ENCODE measurements at regions not wholly inside any gene's neighbourhood (a gene's known extent, or its start where the extent isn't known, plus 50 kb on each side); places are given as distances from the start of the nearest gene placed in this dataset.
"Not testable (repeated sequence)": the region's sequence is repeated elsewhere in the genome, so short reads cannot be mapped to it uniquely, and the experiment has no call there.

DNA sequence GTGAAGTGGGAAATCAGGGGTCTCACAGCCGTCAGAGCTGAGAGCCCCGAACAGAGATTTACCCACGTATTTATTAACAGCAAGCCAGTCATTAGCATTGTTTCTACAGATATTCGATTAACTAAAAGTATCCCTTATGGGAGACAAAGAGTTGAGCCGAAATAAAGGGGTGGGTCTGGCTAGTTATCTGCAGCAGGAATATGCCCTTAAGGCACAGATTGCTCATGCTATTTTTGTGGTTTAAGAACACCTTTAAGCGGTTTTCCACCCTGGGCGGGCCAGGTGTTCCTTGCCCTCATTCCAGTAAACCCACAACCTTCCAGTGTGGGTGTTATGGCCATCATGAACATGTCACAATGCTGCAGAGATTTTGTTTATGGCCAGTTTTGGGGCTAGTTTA lies 1012.9 kb downstream of the DIPK2A start:
- intact Hi-C loops (cut with DNase I); ATAC-seq; DNase-seq: not testable (repeated sequence)

GRCh38 chr3:144989807-144990206 lies 1018.2 kb downstream of the DIPK2A start:
- DNase-seq (no peak), ATAC-seq (no peak)
- intact Hi-C loops (cut with DNase I) = no loop called here

DNA sequence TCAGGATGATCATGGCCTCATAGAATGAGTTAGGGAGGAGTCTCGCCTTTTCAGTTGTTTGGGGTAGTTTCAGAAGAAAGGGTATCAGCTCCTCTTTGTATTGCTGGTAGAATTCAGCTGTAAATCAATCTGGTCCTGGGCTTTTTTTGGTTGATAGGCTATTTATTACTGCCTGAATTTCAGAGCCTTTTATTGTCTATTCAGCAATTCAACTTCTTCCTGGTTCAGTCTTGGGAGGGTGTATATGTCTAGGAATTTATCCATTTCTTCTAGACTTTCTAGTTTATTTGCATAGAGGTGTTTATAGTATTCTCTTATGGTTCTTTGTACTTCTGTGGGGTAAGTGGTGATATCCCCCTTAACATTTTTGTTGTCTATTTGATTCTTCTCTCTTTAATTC lies 1024.2 kb downstream of the DIPK2A start:
- ATAC-seq (no peak), DNase-seq (no peak)
- intact Hi-C loops (cut with DNase I) = no loop called here

- intact Hi-C loops (cut with DNase I) = no loop called here
- DNase-seq (no peak), ATAC-seq (no peak)
Observed at GRCh38 chr3:145005427-145005826, 1033.8 kb downstream of the DIPK2A start.

- intact Hi-C loops (cut with DNase I) = no loop called here
- no peak for ATAC-seq
Observed at GRCh38 chr3:145006271-145006670, 1034.6 kb downstream of the DIPK2A start.

GRCh38 chr3:145013931-145014330 lies 1042.3 kb downstream of the DIPK2A start:
- intact Hi-C loops (cut with DNase I) = no loop called here
- DNase-seq (no peak), ATAC-seq (no peak)

More at GRCh38 chr3:145006271-145006670, 1034.6 kb downstream of the DIPK2A start:
- no peak for DNase-seq

- DNase-seq = no peak
- no peak for ATAC-seq
- intact Hi-C loops (cut with DNase I) = no loop called here
Observed at GRCh38 chr3:145015253-145015652, 1043.6 kb downstream of the DIPK2A start.

DNA sequence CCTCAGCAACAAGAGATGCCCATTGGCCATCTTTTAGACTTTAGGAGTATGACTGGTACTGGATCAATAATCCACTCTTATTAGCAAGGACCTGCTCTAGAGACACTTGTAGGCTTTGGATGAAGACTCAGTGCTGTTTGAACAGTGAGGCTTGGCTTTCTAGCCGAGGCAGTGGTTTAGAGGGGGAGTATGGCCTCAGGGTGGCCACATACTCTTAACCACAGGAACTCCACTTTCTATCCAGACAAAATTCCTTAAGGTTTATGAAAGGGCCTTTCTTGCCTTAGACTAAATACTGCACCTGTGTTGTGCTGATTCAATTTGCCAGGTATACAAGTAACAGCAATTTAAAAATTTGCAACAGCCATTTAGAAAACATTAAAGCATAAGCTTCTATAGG lies 1046.3 kb downstream of the DIPK2A start:
- no peak for ATAC-seq
- DNase-seq = no peak
- intact Hi-C loops (cut with DNase I) = no loop called here

DNA sequence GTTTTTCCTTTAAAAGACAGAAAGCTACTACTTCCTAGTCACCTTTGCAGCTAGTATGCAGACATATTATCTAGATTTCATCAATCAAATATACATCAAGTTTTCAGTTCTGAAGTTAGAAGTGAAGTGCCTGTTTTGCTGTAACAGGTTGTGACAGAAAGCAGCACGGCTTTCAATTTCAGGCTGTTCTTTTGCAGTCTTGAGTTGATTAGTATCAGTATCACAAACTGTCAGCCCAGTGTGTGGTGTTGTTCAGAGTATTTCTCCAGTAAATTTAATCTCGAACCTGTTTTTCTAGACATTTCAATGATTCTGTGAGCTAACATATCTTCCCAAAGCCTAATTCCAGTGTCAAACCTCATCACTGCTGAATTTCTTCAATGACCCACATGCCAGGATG lies 1050.8 kb downstream of the DIPK2A start:
- DNase-seq = no peak
- ATAC-seq = no peak
- intact Hi-C loops (cut with DNase I) = no loop called here

- DNase-seq (no peak), ATAC-seq (no peak)
- intact Hi-C loops (cut with DNase I) = no loop called here
Observed at GRCh38 chr3:145024700-145025099, 1053.1 kb downstream of the DIPK2A start.

GRCh38 chr3:145027186-145027585 lies 1055.6 kb downstream of the DIPK2A start:
- DNase-seq; ATAC-seq; intact Hi-C loops (cut with DNase I): not testable (repeated sequence)

- DNase-seq (no peak), ATAC-seq (no peak)
- intact Hi-C loops (cut with DNase I) = no loop called here
Observed at GRCh38 chr3:145032791-145033190, 1061.2 kb downstream of the DIPK2A start.

- DNase-seq (no peak), ATAC-seq (no peak)
- intact Hi-C loops (cut with DNase I) = no loop called here
Observed at GRCh38 chr3:145035682-145036081, 1064.1 kb downstream of the DIPK2A start.

DNA sequence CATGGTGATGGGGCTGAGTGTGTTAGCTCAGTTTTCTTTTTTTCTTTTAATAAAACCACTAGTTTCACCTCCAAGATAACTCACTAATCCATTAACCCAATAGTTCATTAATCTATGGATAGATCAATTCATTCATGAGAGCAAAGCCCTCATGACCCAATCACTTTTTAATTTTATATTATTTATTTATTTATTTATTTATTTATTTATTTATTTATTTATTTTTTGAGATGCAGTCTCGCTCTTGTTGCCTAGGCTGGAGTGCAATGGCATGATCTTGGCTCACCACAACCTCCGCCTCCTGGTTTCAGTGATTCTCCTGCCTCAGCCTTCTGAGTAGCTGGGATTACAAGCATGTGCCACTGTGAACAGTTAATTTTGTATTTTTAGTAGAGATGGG lies 1082.4 kb downstream of the DIPK2A start:
- ATAC-seq; DNase-seq; intact Hi-C loops (cut with DNase I): not testable (repeated sequence)

GRCh38 chr3:145055375-145056076 lies 1083.9 kb downstream of the DIPK2A start:
- ATAC-seq (no peak), DNase-seq (no peak)
- intact Hi-C loops (cut with DNase I) = no loop called here

GRCh38 chr3:145058483-145058882 lies 1086.9 kb downstream of the DIPK2A start:
- no peak for ATAC-seq

DNA sequence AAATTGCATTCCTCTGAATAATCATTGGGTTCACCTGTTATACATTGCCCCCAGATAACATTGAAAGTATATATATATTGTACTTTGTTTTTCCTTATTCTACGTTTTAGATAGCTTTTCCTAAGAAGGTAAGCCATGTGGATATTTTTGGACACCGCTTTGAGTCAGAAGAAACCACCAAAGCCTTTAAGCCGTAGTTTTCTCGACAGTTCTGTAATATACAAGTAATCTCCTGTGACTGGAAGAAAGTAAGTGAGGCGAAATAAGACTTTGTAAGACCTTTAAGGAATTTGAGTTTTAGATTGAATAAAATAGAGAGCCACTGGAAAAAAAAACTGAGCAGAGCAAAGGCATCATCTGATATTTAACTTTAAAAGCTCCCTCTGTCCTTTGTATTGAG lies 1092.0 kb downstream of the DIPK2A start:
- DNase-seq (no peak), ATAC-seq (no peak)
- intact Hi-C loops (cut with DNase I) = no loop called here

More at GRCh38 chr3:145058483-145058882, 1086.9 kb downstream of the DIPK2A start:
- intact Hi-C loops (cut with DNase I) = no loop called here
- no peak for DNase-seq

DNA sequence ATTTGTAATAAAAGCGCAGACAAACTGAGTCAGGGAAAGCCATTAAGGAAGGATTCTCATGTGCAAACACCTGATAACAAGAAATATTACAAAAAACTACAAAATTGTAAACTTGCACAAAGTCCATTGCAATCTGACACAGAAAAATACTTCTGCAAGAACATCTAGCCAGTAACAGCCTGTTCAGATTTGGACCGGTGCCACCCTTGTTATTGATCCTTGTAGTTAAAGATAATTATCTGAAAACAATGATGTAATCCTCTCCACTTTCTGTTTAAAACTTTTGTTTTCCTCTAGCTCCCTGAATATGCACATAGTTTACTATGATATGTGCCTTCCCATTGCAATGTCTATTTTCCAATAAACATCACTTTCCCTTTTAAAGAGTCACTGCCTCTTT lies 1090.2 kb downstream of the PLOD2 start:
- DNase-seq (no peak), ATAC-seq (no peak)
- intact Hi-C loops (cut with DNase I) = no loop called here

DNA sequence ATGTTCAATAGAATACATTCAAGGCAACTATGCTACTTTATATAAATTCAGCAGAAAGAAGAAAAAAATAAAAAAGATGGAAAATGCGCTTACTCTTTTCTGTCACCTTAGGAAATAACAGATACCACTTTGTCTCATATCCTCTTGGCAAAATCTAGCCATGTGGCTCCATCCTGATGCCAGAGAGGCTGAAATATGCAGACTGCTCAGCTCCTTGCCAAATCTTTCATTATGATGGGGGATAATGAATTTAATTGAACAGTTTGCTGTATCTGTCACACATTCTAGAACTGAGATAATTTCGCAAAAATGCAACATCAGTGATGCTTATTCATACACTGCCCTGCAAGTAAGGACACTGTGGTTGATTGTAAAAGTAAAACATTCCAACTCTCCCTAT lies 1081.5 kb downstream of the PLOD2 start:
- intact Hi-C loops (cut with DNase I) = no loop called here
- no peak for ATAC-seq

DNA sequence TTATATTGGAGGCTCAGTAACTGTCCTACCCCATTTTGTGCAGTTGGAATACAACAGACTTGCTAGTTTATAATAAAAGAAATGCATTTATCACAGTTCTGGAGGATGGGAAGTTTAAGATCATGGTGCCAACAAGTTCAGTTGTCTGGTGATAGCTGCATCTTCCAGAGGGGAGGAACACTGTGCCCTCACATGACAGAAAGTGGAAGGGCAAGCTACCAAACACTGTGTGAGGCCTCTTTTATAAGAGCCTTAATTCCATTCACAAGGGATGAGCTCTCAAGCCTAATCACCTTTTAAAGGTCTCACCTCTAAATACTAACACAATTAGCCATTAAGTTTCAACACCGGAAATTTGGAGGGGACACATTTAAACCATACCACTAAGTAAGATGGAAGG lies 1073.9 kb downstream of the PLOD2 start:
- DNase-seq (no peak), ATAC-seq (no peak)
- intact Hi-C loops (cut with DNase I) = no loop called here

More for the DNA sequence above, 1081.5 kb downstream of the PLOD2 start:
- no peak for DNase-seq

- intact Hi-C loops (cut with DNase I) = no loop called here
- DNase-seq (no peak), ATAC-seq (no peak)
Observed at GRCh38 chr3:145088917-145089316, 1072.1 kb downstream of the PLOD2 start.

Data from left cardiac atrium (tissue), 4 donors.